ENCODE measurements at regions not wholly inside any gene's neighbourhood (a gene's known extent, or its start where the extent isn't known, plus 50 kb on each side); places are given as distances from the start of the nearest gene placed in this dataset.

- TF ChIP-seq, protein P1, sequence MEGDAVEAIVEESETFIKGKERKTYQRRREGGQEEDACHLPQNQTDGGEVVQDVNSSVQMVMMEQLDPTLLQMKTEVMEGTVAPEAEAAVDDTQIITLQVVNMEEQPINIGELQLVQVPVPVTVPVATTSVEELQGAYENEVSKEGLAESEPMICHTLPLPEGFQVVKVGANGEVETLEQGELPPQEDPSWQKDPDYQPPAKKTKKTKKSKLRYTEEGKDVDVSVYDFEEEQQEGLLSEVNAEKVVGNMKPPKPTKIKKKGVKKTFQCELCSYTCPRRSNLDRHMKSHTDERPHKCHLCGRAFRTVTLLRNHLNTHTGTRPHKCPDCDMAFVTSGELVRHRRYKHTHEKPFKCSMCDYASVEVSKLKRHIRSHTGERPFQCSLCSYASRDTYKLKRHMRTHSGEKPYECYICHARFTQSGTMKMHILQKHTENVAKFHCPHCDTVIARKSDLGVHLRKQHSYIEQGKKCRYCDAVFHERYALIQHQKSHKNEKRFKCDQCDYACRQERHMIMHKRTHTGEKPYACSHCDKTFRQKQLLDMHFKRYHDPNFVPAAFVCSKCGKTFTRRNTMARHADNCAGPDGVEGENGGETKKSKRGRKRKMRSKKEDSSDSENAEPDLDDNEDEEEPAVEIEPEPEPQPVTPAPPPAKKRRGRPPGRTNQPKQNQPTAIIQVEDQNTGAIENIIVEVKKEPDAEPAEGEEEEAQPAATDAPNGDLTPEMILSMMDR (IDR thresholded peaks at IDR 0.05; ENCODE audit: low read depth, low read length): no peak
- no peak for DNase-seq (ENCODE audit: extremely low read depth, low read depth)
These were observed 288.0 kb upstream of the HDAC4 start for GRCh38 chr2:239688840-239689239.

GRCh38 chr2:239688122-239688681, 287.4 kb upstream of the HDAC4 start:
- DNase-seq (ENCODE audit: extremely low read depth, low read depth): no peak
- TF ChIP-seq, protein P1 (IDR thresholded peaks at IDR 0.05; ENCODE audit: low read depth, low read length): no peak

GRCh38 chr2:239687441-239687840, 286.6 kb upstream of the HDAC4 start:
- DNase-seq (ENCODE audit: extremely low read depth, low read depth): no peak
- TF ChIP-seq, protein P1 (IDR thresholded peaks at IDR 0.05; ENCODE audit: low read depth, low read length): no peak

DNA sequence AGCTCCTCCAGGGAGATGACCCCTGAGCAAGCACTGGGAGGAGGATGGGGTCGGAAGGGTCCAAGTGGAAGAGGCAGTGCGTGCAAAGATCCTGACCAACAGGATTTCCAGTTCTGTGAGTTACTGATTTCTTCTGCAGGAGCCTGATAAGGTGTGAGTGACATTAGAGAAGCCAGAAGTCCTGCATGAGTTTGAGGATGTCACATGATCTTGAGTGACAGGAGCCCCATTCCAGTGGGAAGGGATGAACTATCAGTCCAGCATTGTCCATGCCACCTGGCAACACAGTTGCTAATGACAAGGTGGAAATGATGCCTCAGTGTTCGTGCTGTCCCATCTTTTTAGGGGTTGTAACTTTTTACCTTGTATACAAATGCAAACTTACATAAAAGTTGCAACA, 285.1 kb upstream of the HDAC4 start:
- no peak for DNase-seq (ENCODE audit: extremely low read depth, low read depth)
- TF ChIP-seq, protein P1 (IDR thresholded peaks at IDR 0.05; ENCODE audit: low read depth, low read length): no peak

GRCh38 chr2:239685556-239685955, 284.7 kb upstream of the HDAC4 start:
- TF ChIP-seq, protein P1 (IDR thresholded peaks at IDR 0.05; ENCODE audit: low read depth, low read length): no peak
- no peak for DNase-seq (ENCODE audit: extremely low read depth, low read depth)

DNA sequence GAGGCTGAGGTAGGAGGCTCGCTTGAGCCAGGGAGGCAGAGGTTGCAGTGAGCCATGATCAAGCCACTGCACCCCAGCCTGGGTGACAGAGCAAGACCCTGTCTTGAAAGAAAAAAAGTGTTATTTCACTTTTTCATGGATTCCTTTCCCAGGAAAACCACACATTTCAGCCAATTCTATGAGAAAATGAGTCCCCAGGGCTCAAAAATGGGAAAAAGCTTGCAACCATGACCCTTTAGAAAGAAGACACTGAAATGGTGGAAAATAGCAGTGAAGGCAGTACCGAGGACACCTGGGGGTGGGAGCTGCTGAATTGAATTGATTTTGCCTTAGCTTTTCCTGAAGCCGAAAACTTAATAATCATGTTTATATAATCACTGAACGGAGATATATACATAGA, 284.2 kb upstream of the HDAC4 start:
- no peak for DNase-seq (ENCODE audit: extremely low read depth, low read depth)
- TF ChIP-seq, protein P1 (IDR thresholded peaks at IDR 0.05; ENCODE audit: low read depth, low read length): no peak

DNA sequence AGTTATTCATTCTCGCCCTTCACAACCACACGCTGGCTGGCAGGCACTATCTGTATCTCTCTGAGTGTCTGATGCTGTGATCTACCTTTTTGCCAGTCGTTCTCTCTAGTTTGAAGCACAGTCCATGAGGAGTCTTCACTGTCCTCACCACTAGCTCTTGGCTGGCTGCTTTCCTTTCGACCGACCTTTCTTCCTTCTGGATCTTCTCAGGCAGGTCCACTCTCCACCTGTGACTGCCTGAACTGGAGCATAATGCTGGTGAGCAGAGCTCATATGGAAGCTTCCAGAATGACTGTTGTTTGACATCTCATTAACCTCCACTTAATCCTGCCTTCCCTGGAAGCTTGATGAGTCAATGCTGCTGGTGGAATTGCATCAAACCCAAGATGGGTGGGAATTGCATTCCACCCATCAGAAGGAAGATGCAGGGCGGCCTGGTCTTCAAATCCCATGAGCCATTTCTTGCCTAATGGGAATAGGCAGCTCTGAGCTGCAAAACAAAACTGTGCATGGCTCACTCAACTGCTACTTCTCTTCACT, 283.5 kb upstream of the HDAC4 start:
- no peak for DNase-seq (ENCODE audit: extremely low read depth, low read depth)
- TF ChIP-seq, protein P1 (IDR thresholded peaks at IDR 0.05; ENCODE audit: low read depth, low read length): no peak
